Left ventricle myocardium inferior (tissue), 1 donor: ENCODE measurements at regions not wholly inside any gene's neighbourhood (a gene's known extent, or its start where the extent isn't known, plus 50 kb on each side); places are given as distances from the start of the nearest gene placed in this dataset.

Experiments
- DNase-seq: peaks from one replicate; pipeline ENCODE4 v3.0.0-alpha.2; 2020
- H3K27ac ChIP-seq: fragments of 200-600 bp; replicated peaks from 2 replicates; pipeline ENCODE4 v1.8.0; 2021
- H3K27me3 ChIP-seq: fragments of 200-600 bp; 2 replicates; pipeline ENCODE4 v1.8.0; 2021; ENCODE audit warnings: low read depth
- H3K36me3 ChIP-seq: fragments of 200-600 bp; 2 replicates; pipeline ENCODE4 v1.8.0; 2021
- H3K4me1 ChIP-seq: fragments of 200-600 bp; 2 replicates; pipeline ENCODE4 v1.8.0; 2021
- H3K4me3 ChIP-seq: fragments of 200-600 bp; 2 replicates; pipeline ENCODE4 v1.8.0; 2021; ENCODE audit warnings: mild to moderate bottlenecking, moderate library complexity
- H3K9me3 ChIP-seq: fragments of 200-600 bp; replicated peaks from 2 replicates; pipeline ENCODE4 v1.8.0; 2021
- intact Hi-C: fragments of 100-400 bp; cut with micrococcal nuclease; formaldehyde crosslinking; loops from one replicate; pipeline ENCODE4 v1.11.0; 2022
- TF ChIP-seq, protein P1 (sequence below): fragments of 200-600 bp; IDR thresholded peaks from 2 replicates; pipeline ENCODE4 v1.8.0; 2021; ENCODE audit warnings: antibody characterized with exemption, mild to moderate bottlenecking, borderline replicate concordance
- donor health status: DM: no; HTN: yes; CAD: no; lungs with severe emphysema.

DNA sequence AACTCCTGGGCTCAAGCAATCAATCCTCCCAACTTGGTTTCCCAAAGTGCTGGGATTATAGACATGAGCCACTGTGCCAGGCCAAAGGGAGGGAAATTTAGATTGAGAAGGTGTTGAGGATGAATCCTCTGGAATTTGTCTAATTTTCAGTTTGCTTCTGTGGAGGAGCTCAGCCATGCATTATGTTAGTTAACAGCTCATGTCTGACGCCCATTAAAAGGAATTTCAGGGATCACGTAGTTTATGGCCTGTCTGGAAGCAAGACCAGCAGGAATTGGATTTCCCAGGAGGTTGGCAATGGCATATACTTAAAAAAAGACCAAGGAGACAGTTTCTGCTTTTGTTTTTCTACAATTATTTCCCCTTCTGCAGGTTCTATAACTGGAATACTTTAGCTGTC lies 165.7 kb downstream of the OTUD1 start:
- no peak overlapping the region for H3K27ac ChIP-seq
- DNase-seq, result no peak
- no peaks in the 10 kb centered on the region for H3K4me1 ChIP-seq
- H3K4me3 ChIP-seq, result no peak overlapping the region
- intact Hi-C loops, result no loop called here
- H3K9me3 ChIP-seq, result no peaks in the 10 kb centered on the region
- TF ChIP-seq, protein P1, sequence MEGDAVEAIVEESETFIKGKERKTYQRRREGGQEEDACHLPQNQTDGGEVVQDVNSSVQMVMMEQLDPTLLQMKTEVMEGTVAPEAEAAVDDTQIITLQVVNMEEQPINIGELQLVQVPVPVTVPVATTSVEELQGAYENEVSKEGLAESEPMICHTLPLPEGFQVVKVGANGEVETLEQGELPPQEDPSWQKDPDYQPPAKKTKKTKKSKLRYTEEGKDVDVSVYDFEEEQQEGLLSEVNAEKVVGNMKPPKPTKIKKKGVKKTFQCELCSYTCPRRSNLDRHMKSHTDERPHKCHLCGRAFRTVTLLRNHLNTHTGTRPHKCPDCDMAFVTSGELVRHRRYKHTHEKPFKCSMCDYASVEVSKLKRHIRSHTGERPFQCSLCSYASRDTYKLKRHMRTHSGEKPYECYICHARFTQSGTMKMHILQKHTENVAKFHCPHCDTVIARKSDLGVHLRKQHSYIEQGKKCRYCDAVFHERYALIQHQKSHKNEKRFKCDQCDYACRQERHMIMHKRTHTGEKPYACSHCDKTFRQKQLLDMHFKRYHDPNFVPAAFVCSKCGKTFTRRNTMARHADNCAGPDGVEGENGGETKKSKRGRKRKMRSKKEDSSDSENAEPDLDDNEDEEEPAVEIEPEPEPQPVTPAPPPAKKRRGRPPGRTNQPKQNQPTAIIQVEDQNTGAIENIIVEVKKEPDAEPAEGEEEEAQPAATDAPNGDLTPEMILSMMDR, result no peak
- no peaks in the 10 kb centered on the region for H3K27me3 ChIP-seq
- H3K36me3 ChIP-seq, result no peaks in the 10 kb centered on the region

DNA sequence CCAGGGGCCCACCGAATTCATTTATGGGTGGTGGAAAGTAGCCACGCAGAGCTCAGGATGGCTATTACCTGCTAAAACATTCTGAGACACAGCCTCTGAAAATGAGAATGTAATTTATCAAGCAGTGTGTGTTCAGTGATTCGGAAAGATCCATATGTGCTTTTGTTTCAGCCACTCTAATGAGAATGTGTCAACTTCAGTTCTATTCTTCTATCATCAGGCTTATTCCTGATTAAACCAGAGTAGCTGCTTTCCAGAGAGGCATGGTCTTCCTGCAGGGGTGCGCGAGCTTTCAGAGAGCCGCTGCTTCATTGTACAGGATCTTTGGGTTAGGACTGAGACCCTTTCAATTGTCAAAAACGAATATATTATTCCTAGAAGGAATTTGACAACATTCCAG lies 167.6 kb downstream of the OTUD1 start:
- Histone ChIP-seq H3K4me1 (no peaks in the 10 kb centered on the region), H3K27me3 (no peaks in the 10 kb centered on the region), H3K9me3 (no peaks in the 10 kb centered on the region), H3K27ac (no peak overlapping the region), H3K4me3 (no peak overlapping the region), H3K36me3 (no peaks in the 10 kb centered on the region)
- no peak for DNase-seq
- intact Hi-C loops, result no loop called here
- TF ChIP-seq, protein P1, result no peak

DNA sequence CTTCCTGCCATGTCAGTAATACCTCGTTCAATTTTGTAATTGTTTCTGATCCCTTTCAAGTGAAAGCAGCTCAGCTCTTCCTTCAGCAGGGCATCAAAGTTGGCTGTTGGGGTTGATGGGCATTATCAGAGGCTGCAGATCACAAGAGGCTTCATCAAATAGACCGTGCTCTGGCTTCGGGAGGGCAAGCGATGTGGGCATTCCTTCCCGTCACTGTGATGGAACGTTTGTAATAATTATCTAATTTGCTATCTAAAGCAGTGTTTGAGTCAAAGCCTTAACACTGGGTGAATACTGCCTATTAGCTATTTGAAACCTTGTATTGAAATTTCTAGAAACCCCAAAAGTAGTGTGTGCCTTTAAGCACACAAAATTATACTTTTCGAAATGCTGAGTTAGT lies 170.1 kb downstream of the OTUD1 start:
- TF ChIP-seq, protein P1, result no peak

DNA sequence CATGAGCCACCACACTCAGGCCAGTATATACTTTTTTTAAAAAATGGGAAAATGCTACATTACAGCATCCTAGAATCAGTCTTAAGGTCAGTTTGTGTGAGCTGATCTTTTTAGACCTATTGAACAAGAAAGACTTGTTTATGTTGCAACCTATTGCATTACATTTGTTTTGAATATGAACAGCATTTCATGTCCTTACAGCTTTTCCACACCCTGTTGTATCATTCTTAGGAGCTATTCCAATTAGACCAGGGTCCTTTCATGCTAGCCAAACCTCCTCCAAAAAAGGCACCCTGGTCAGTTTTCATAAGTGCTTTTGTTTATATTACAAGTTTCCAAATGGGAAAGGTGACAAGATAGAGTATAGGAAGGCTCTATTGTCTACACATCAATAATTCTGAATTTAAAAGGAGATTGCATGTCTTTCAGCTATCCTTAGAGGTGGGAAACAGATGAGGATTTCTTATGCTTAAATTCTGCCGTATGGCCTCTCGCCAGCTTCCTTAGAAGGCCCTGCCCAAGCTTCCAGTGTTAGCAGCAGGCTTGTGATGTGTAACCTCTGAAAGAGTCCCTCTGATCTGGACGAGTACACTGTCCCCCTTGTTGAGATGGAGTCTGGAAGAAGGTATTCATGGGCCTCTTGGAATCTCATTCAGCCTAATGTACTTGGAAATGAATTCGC lies 171.9 kb downstream of the OTUD1 start:
- DNase-seq, result no peak
- Histone ChIP-seq H3K27me3 (no peaks in the 10 kb centered on the region), H3K4me1 (no peaks in the 10 kb centered on the region), H3K9me3 (no peaks in the 10 kb centered on the region), H3K27ac (no peak overlapping the region), H3K36me3 (no peaks in the 10 kb centered on the region), H3K4me3 (no peak overlapping the region)
- intact Hi-C loops, result no loop called here
- TF ChIP-seq, protein P1, result no peak

More for the DNA sequence above, 170.1 kb downstream of the OTUD1 start:
- Histone ChIP-seq H3K9me3 (no peaks in the 10 kb centered on the region), H3K27me3 (no peaks in the 10 kb centered on the region), H3K36me3 (no peaks in the 10 kb centered on the region), H3K27ac (no peak overlapping the region), H3K4me1 (no peaks in the 10 kb centered on the region), H3K4me3 (no peak overlapping the region)
- intact Hi-C loops, result no loop called here
- no peak for DNase-seq

DNA sequence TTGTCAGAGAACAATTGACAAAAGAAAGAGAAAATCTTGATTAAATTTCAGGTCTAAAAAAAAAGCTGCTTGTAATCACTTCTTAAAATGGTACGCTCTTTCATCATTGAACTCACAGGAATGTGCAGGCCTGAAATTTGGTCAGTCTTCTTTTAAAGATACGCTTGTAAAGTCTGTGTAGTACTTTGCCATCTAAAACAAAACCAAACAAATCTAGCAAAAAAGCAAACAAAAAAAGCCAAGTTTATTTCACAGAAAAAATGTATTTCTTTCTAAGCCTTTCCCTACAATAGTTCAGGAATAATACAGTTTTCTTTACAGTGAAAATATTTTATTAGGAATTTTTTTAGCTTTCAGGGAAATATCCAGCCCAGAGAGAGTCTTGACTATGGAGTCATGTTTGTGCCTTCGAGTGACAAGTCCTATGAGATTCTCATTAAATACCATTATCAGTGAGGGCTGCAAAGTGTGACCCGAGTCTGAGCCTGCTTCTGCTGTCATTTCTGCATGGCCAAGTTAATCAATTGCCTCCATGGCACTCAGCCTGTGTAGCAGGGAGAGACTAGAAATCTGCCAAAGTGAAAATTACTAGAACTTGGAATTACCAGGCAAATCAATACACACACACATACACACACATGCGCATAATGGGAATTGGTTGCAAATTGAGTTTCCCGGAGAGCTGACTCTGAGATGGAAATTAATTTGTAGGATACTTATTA lies 172.6 kb downstream of the OTUD1 start:
- Histone ChIP-seq H3K27ac (no peak overlapping the region), H3K27me3 (no peaks in the 10 kb centered on the region), H3K9me3 (no peaks in the 10 kb centered on the region), H3K36me3 (no peaks in the 10 kb centered on the region), H3K4me3 (no peak overlapping the region), H3K4me1 (no peaks in the 10 kb centered on the region)
- DNase-seq, result no peak
- intact Hi-C loops, result no loop called here
- TF ChIP-seq, protein P1, result no peak
